GM23338 (cell line): ENCODE measurements at regions not wholly inside any gene's neighbourhood (a gene's known extent, or its start where the extent isn't known, plus 50 kb on each side); places are given as distances from the start of the nearest gene placed in this dataset.
A peak's percentile ranks its signal among the peaks of the same experiment; 100 is the strongest.

Experiments used
- ATAC-seq: fragments of 200-7000 bp; cut with Tn5 transposase; 3 replicates; pipeline ENCODE4 v1.9.1; 2020
- DNase-seq: peaks from one replicate; pipeline ENCODE4 v3.0.0-alpha.2; 2015; ENCODE audit warnings: low spot score
- H2AFZ ChIP-seq: fragments of 200-600 bp; sonication (generic); 2 replicates; pipeline ENCODE4 v1.8.0; 2016; ENCODE audit warnings: antibody characterized with exemption, mild to moderate bottlenecking, moderate library complexity
- H3F3A ChIP-seq: fragments of 200-600 bp; sonication (generic); replicated peaks from 2 replicates; pipeline ENCODE4 v1.8.0; 2017; ENCODE audit warnings: antibody characterized with exemption, mixed run types, low read depth
- H3K27ac ChIP-seq: fragments of 200-600 bp; sonication (generic); 2 replicates; pipeline ENCODE4 v1.6.1; 2016; ENCODE audit warnings: low read depth
- H3K27me3 ChIP-seq: fragments of 200-600 bp; sonication (generic); 2 replicates; pipeline ENCODE4 v1.8.0; 2016; ENCODE audit warnings: mild to moderate bottlenecking, mixed run types, moderate library complexity; ENCODE audit not compliant: insufficient read depth
- H3K36me3 ChIP-seq: fragments of 200-600 bp; sonication (generic); 2 replicates; pipeline ENCODE4 v1.8.0; 2016; ENCODE audit warnings: mild to moderate bottlenecking; ENCODE audit not compliant: insufficient read depth
- H3K4me1 ChIP-seq: fragments of 200-600 bp; sonication (generic); 2 replicates; pipeline ENCODE4 v1.8.0; 2016; ENCODE audit warnings: mild to moderate bottlenecking, moderate library complexity; ENCODE audit not compliant: insufficient read depth
- H3K4me2 ChIP-seq: fragments of 200-600 bp; sonication (generic); 2 replicates; pipeline ENCODE4 v1.7.1; 2017; ENCODE audit warnings: mixed run types
- H3K4me3 ChIP-seq: fragments of 200-600 bp; sonication (generic); 2 replicates; pipeline ENCODE4 v1.6.1; 2016; ENCODE audit warnings: mixed run types
- H3K79me2 ChIP-seq: fragments of 200-600 bp; sonication (generic); replicated peaks from 2 replicates; pipeline ENCODE4 v1.8.0; 2017; ENCODE audit warnings: mild to moderate bottlenecking; ENCODE audit not compliant: insufficient read depth
- H3K9me2 ChIP-seq: fragments of 200-600 bp; sonication (generic); 2 replicates; pipeline ENCODE4 v1.8.0; 2017; ENCODE audit not compliant: insufficient read depth
- H4K20me1 ChIP-seq: fragments of 200-600 bp; sonication (generic); replicated peaks from 2 replicates; pipeline ENCODE4 v1.8.0; 2017; ENCODE audit warnings: mild to moderate bottlenecking; ENCODE audit not compliant: insufficient read depth
- H3K27ac Mint-ChIP-seq: 2 replicates; pipeline ENCODE4 v1.8.0; 2020; ENCODE audit warnings: inconsistent platforms, mild to moderate bottlenecking, moderate library complexity, mixed read lengths
- H3K27me3 Mint-ChIP-seq: 3 replicates; pipeline ENCODE4 v1.8.0; 2022; ENCODE audit warnings: low read depth, mild to moderate bottlenecking, moderate library complexity, mixed read lengths, inconsistent platforms; ENCODE audit not compliant: insufficient read depth, poor library complexity
- H3K36me3 Mint-ChIP-seq: 3 replicates; pipeline ENCODE4 v1.8.0; 2021; ENCODE audit warnings: low read depth, mild to moderate bottlenecking, inconsistent platforms, moderate library complexity, mixed read lengths
- H3K4me1 Mint-ChIP-seq: 3 replicates; pipeline ENCODE4 v1.8.0; 2020; ENCODE audit warnings: mild to moderate bottlenecking, inconsistent platforms, mixed read lengths
- H3K4me3 Mint-ChIP-seq: 3 replicates; pipeline ENCODE4 v1.8.0; 2021; ENCODE audit warnings: moderate library complexity, mild to moderate bottlenecking, inconsistent platforms, mixed read lengths
- H3K9me3 Mint-ChIP-seq: 3 replicates; pipeline ENCODE4 v1.8.0; 2020; ENCODE audit warnings: moderate library complexity, mild to moderate bottlenecking, inconsistent platforms, mixed read lengths
- EZH2 ChIP-seq: fragments of 200-600 bp; sonication (generic); IDR thresholded peaks from one replicate; pipeline ENCODE4 v1.8.0; 2017; ENCODE audit warnings: antibody characterized with exemption, mild to moderate bottlenecking, low read depth; ENCODE audit not compliant: unreplicated experiment
- EZH2phosphoT487 ChIP-seq: fragments of 200-600 bp; sonication (generic); IDR thresholded peaks from one replicate; pipeline ENCODE4 v1.8.1; 2018; ENCODE audit warnings: antibody characterized with exemption; ENCODE audit not compliant: unreplicated experiment
- JUNB ChIP-seq: IDR thresholded peaks from one replicate; pipeline ENCODE4 v1.6.1; 2016; ENCODE audit warnings: antibody characterized with exemption; ENCODE audit not compliant: unreplicated experiment
- POLR2AphosphoS5 ChIP-seq: IDR thresholded peaks from 2 replicates; pipeline ENCODE4 v1.6.1; 2016; ENCODE audit warnings: antibody characterized with exemption, low read depth
- STAT1 ChIP-seq: IDR thresholded peaks from one replicate; pipeline ENCODE4 v1.6.1; 2016; ENCODE audit warnings: antibody characterized with exemption; ENCODE audit not compliant: unreplicated experiment
- ZNF114 ChIP-seq: fragments of 250-450 bp; sonication (Bioruptor Pico); IDR thresholded peaks from 2 replicates; pipeline ENCODE4 v1.5.0; 2020; ENCODE audit warnings: mild to moderate bottlenecking, moderate library complexity
- ZNF331 ChIP-seq: fragments of 250-450 bp; sonication (Bioruptor Pico); IDR thresholded peaks from 2 replicates; pipeline ENCODE4 v1.5.0; 2020; ENCODE audit warnings: low read depth, mild to moderate bottlenecking, moderate library complexity
- TF ChIP-seq, protein P1 (sequence below): IDR thresholded peaks from 2 replicates; pipeline ENCODE4 v1.6.1; 2016; ENCODE audit warnings: antibody characterized with exemption
- TF ChIP-seq, protein P2 (sequence below), 2 experiments: fragments of 200-600 bp in 1 of 2; sonication (generic) in 1 of 2; conservative IDR thresholded peaks; 2 replicates each; pipeline versions ENCODE4 v1.5.1 to v1.6.1; 2016 to 2017; ENCODE audit warnings: antibody characterized with exemption in 2 of 2, low read depth in 2 of 2, mild to moderate bottlenecking in 2 of 2, moderate library complexity in 1 of 2
- TF ChIP-seq, protein P3 (sequence below): IDR thresholded peaks from one replicate; pipeline ENCODE4 v1.6.1; 2018; ENCODE audit warnings: antibody characterized with exemption; ENCODE audit not compliant: unreplicated experiment

DNA sequence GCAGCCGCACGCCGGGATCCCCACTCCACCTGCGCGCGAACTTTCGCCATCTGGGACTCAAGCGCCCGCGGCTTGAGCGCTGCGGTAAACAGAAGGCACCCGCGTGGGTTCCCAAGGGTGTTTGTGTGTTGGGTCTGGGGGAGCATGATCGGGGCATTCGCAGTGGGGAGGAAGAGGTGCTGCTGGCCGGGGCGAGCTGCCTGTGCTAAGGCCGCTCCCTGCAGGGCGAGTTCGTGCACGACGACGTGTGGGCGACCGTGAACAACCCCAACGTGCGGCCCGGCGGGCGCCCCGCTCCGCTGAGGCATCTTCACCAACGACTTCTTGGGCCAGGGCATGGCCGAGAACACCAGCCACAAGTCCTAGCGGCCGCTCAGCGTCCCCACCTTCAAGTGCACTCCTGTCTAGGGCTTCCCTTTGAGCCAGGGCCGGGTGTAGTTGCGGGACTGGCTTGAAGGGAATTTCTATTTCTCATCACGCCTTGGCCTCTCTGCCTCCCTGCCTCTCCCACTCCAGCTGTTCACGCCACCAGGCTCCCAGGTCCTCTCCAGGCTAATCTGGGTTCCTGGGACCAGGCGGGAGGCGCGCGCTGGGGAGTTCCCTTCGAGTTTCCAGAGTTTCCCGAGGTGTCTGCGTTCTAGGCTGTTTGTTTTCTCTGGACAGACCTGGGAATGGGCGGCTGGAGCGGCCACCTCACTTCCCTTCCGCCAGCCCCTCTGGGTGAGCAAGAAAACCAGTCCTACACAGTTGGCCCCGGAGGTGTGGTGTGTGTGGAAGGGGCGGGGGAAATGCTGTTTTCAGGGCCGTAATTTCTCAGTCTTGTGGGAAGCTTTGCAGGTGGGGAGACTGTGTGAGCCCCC is 417.8 kb upstream of the TMTC1 start (continued):
- TF ChIP-seq, protein P1, sequence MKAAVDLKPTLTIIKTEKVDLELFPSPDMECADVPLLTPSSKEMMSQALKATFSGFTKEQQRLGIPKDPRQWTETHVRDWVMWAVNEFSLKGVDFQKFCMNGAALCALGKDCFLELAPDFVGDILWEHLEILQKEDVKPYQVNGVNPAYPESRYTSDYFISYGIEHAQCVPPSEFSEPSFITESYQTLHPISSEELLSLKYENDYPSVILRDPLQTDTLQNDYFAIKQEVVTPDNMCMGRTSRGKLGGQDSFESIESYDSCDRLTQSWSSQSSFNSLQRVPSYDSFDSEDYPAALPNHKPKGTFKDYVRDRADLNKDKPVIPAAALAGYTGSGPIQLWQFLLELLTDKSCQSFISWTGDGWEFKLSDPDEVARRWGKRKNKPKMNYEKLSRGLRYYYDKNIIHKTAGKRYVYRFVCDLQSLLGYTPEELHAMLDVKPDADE, result no peak
- no peak for TF ChIP-seq EZH2phosphoT487
- TF ChIP-seq ZNF114 (CRISPR knock-in tag), result no peak
- TF ChIP-seq, protein P2, sequence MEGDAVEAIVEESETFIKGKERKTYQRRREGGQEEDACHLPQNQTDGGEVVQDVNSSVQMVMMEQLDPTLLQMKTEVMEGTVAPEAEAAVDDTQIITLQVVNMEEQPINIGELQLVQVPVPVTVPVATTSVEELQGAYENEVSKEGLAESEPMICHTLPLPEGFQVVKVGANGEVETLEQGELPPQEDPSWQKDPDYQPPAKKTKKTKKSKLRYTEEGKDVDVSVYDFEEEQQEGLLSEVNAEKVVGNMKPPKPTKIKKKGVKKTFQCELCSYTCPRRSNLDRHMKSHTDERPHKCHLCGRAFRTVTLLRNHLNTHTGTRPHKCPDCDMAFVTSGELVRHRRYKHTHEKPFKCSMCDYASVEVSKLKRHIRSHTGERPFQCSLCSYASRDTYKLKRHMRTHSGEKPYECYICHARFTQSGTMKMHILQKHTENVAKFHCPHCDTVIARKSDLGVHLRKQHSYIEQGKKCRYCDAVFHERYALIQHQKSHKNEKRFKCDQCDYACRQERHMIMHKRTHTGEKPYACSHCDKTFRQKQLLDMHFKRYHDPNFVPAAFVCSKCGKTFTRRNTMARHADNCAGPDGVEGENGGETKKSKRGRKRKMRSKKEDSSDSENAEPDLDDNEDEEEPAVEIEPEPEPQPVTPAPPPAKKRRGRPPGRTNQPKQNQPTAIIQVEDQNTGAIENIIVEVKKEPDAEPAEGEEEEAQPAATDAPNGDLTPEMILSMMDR (conservative IDR thresholded peaks at IDR 0.05; ENCODE audit: low read depth in 2 of 2), result no peak
- no peak for TF ChIP-seq ZNF331 (CRISPR knock-in tag)
- TF ChIP-seq, protein P3, sequence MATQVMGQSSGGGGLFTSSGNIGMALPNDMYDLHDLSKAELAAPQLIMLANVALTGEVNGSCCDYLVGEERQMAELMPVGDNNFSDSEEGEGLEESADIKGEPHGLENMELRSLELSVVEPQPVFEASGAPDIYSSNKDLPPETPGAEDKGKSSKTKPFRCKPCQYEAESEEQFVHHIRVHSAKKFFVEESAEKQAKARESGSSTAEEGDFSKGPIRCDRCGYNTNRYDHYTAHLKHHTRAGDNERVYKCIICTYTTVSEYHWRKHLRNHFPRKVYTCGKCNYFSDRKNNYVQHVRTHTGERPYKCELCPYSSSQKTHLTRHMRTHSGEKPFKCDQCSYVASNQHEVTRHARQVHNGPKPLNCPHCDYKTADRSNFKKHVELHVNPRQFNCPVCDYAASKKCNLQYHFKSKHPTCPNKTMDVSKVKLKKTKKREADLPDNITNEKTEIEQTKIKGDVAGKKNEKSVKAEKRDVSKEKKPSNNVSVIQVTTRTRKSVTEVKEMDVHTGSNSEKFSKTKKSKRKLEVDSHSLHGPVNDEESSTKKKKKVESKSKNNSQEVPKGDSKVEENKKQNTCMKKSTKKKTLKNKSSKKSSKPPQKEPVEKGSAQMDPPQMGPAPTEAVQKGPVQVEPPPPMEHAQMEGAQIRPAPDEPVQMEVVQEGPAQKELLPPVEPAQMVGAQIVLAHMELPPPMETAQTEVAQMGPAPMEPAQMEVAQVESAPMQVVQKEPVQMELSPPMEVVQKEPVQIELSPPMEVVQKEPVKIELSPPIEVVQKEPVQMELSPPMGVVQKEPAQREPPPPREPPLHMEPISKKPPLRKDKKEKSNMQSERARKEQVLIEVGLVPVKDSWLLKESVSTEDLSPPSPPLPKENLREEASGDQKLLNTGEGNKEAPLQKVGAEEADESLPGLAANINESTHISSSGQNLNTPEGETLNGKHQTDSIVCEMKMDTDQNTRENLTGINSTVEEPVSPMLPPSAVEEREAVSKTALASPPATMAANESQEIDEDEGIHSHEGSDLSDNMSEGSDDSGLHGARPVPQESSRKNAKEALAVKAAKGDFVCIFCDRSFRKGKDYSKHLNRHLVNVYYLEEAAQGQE, result no peak

DNA sequence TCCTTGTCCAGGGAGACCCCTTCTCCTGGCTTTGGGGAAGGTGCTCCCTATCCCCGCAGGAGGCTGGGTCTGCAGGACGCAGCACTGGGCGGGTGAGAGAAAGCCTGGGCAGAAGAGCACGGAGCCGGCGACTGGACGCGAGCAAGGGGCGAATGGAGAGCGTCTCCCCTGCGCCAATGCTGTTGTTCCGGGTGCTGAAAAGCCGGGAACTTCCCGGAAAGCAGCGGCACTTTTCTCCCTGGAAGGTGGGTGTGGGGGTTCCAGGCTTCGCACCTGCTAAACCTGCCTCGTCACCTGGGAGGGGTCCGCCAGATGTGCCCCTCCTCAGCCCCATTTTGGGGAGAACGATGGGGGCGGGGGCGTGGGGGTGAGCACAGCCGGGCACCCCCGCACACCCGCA is 417.1 kb upstream of the TMTC1 start:
- Histone ChIP-seq H3F3A (no peaks in the 10 kb centered on the region), H3K79me2 (no peaks in the 10 kb centered on the region), H3K27me3 (peaks cover 34% of the 10 kb centered on the region), H3K27ac (no peak overlapping the region), H3K36me3 (no peaks in the 10 kb centered on the region), H3K4me2 (peak overlapping the region; percentile 71), H3K4me3 (peak overlapping the region; percentile 50), H4K20me1 (no peaks in the 10 kb centered on the region), H3K9me2 (no peaks in the 10 kb centered on the region), H3K4me1 (peaks cover 1% of the 10 kb centered on the region; the same call in 1 of the 2 replicates), H2AFZ (peak overlapping the region; percentile 84; the same call in 1 of the 2 replicates)
- H3K9me3 Mint-ChIP-seq, result no peaks in the 10 kb centered on the region
- ATAC-seq, result peak; percentile 85
- peaks cover 22% of the 10 kb centered on the region for H3K4me1 Mint-ChIP-seq
- H3K36me3 Mint-ChIP-seq, result no peaks in the 10 kb centered on the region
- H3K4me3 Mint-ChIP-seq, result peak overlapping the region; percentile 80
- H3K27ac Mint-ChIP-seq, result no peak overlapping the region
- DNase-seq, result peak; percentile 48
- H3K27me3 Mint-ChIP-seq, result peaks cover 18% of the 10 kb centered on the region
- TF ChIP-seq, protein P1, result no peak
- TF ChIP-seq JUNB (no peak), ZNF331 (CRISPR knock-in tag) (no peak), POLR2AphosphoS5 (no peak), EZH2 (no peak), STAT1 (no peak)
- TF ChIP-seq, protein P2 (conservative IDR thresholded peaks at IDR 0.05; ENCODE audit: low read depth in 2 of 2), result no peak
